ENCODE measurements at regions not wholly inside any gene's neighbourhood (a gene's known extent, or its start where the extent isn't known, plus 50 kb on each side); places are given as distances from the start of the nearest gene placed in this dataset.

- Histone ChIP-seq H3K9me3 (replicated peaks) (no peaks in the 10 kb centered on the region), H3K27ac (replicated peaks) (no peak overlapping the region), H3K27me3 (ENCODE audit: low read depth) (peaks cover 100% of the 10 kb centered on the region), H3K36me3 (no peaks in the 10 kb centered on the region), H3K4me1 (peaks cover 4% of the 10 kb centered on the region), H3K4me3 (no peak overlapping the region)
- no peak for TF ChIP-seq CTCF (IDR thresholded peaks at IDR 0.05; ENCODE audit: borderline replicate concordance)
- DNase-seq: no peak
- intact Hi-C loops (cut with micrococcal nuclease): no loop called here
These were observed 86.4 kb downstream of the MICALL2 start for GRCh38 chr7:1372671-1373379.

- no peaks in the 10 kb centered on the region for H3K9me3 ChIP-seq (replicated peaks)
- peaks cover 97% of the 10 kb centered on the region for H3K27me3 ChIP-seq (ENCODE audit: low read depth)
- no peak overlapping the region for H3K4me3 ChIP-seq
- no peak for DNase-seq
- H3K27ac ChIP-seq (replicated peaks): no peak overlapping the region
- no peak for TF ChIP-seq CTCF (IDR thresholded peaks at IDR 0.05; ENCODE audit: borderline replicate concordance)
- intact Hi-C loops (cut with micrococcal nuclease): no loop called here
- H3K36me3 ChIP-seq: no peaks in the 10 kb centered on the region
- no peaks in the 10 kb centered on the region for H3K4me1 ChIP-seq
These were observed 82.0 kb downstream of the MICALL2 start for GRCh38 chr7:1377111-1377909.

- H3K4me3 ChIP-seq: no peak overlapping the region
- no peak for TF ChIP-seq CTCF (IDR thresholded peaks at IDR 0.05; ENCODE audit: borderline replicate concordance)
- DNase-seq: no peak
- intact Hi-C loops (cut with micrococcal nuclease): no loop called here
- no peaks in the 10 kb centered on the region for H3K36me3 ChIP-seq
- no peaks in the 10 kb centered on the region for H3K4me1 ChIP-seq
- H3K9me3 ChIP-seq (replicated peaks): no peaks in the 10 kb centered on the region
- H3K27ac ChIP-seq (replicated peaks): no peak overlapping the region
- H3K27me3 ChIP-seq (ENCODE audit: low read depth): peaks cover 97% of the 10 kb centered on the region
These were observed 80.4 kb downstream of the MICALL2 start for GRCh38 chr7:1378610-1379601.

GRCh38 chr7:1380231-1380815 lies 78.9 kb downstream of the MICALL2 start:
- intact Hi-C loops (cut with micrococcal nuclease): no loop called here
- DNase-seq: no peak
- no peaks in the 10 kb centered on the region for H3K9me3 ChIP-seq (replicated peaks)

More at GRCh38 chr7:1380231-1380815, 78.9 kb downstream of the MICALL2 start:
- Histone ChIP-seq H3K27ac (replicated peaks) (no peak overlapping the region), H3K36me3 (no peaks in the 10 kb centered on the region), H3K4me1 (no peaks in the 10 kb centered on the region), H3K27me3 (ENCODE audit: low read depth) (peaks cover 97% of the 10 kb centered on the region), H3K4me3 (no peak overlapping the region)
- TF ChIP-seq CTCF (IDR thresholded peaks at IDR 0.05; ENCODE audit: borderline replicate concordance): no peak
